ENCODE measurements at regions not wholly inside any gene's neighbourhood (a gene's known extent, or its start where the extent isn't known, plus 50 kb on each side); places are given as distances from the start of the nearest gene placed in this dataset.

DNA sequence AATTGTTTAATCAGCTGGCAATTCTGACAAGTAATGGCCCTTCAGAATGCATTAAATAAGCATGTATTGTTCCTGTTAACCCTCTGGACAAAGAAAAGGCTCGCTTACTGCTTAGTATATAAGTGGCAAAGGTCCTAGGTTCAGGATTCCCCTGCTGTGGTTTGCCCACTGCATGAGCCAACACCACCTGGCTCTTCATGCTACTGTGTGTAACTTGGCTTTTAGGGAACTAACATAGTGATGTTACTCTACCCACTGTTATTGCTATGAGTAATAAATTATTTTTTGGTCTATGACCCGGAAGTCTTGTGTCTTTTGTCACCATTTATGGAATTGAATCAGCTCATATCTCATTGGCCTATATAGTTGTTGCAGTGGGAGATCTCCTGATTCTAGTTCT is 791.7 kb upstream of the PHF14 start:
- TF ChIP-seq, protein P1, sequence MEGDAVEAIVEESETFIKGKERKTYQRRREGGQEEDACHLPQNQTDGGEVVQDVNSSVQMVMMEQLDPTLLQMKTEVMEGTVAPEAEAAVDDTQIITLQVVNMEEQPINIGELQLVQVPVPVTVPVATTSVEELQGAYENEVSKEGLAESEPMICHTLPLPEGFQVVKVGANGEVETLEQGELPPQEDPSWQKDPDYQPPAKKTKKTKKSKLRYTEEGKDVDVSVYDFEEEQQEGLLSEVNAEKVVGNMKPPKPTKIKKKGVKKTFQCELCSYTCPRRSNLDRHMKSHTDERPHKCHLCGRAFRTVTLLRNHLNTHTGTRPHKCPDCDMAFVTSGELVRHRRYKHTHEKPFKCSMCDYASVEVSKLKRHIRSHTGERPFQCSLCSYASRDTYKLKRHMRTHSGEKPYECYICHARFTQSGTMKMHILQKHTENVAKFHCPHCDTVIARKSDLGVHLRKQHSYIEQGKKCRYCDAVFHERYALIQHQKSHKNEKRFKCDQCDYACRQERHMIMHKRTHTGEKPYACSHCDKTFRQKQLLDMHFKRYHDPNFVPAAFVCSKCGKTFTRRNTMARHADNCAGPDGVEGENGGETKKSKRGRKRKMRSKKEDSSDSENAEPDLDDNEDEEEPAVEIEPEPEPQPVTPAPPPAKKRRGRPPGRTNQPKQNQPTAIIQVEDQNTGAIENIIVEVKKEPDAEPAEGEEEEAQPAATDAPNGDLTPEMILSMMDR (conservative IDR thresholded peaks at IDR 0.05; ENCODE audit: low read depth, low read length): no peak
- no peak for TF ChIP-seq EZH2 (IDR thresholded peaks at IDR 0.05; ENCODE audit: borderline replicate concordance, low read depth, low read length, poor library complexity, severe bottlenecking)
